K562 (cell line): ENCODE measurements at regions not wholly inside any gene's neighbourhood (a gene's known extent, or its start where the extent isn't known, plus 50 kb on each side); places are given as distances from the start of the nearest gene placed in this dataset.

Source experiments
- ATAC-seq: fragments of 200-7000 bp; cut with Tn5 transposase; 3 replicates; pipeline ENCODE4 v1.9.1; 2020; ENCODE audit warnings: moderate library complexity
- BruUV-seq: library from RNA; stranded (reverse); fragments of 400-500 nt; replicated peaks from 2 replicates; lab custom pipeline; 2021; lab: Mats Ljungman, UMichigan
- CTCF ChIA-PET: fragments of 300-600 bp; formaldehyde crosslinking; extraction: SDS; loops from one replicate; lab custom pipeline; 2021; ENCODE audit warnings: low intra/inter-chr PET ratio; lab: Yijun Ruan, JAX
- POLR2A ChIA-PET: fragments of 300-600, 350-650 bp; sonication (Branson Sonifier 250); formaldehyde crosslinking; extraction: SDS; loops from one replicate; lab custom pipeline; 2021; ENCODE audit warnings: antibody characterized with exemption, inconsistent platforms; lab: Yijun Ruan, JAX
- DNase-seq, 4 experiments: peaks; one replicate each; pipeline versions ENCODE4 v3.0.0 to v3.0.0-alpha.2; 2011 to 2018; ENCODE audit warnings: low spot score in 3 of 4, mixed read lengths in 3 of 4; ENCODE audit errors: extremely low read depth in 1 of 4
- FAIRE-seq: peaks from 2 replicates; lab custom pipeline; 2011; peaks lifted over from hg19 to GRCh38; lab: Jason Lieb, UNC
- H2AFZ ChIP-seq: 2 replicates; pipeline ENCODE4 v1.6.0; 2011; ENCODE audit warnings: low read depth, low read length, control low read depth, inconsistent platforms
- H3K27ac ChIP-seq: fragments of 200-600 bp; 3 replicates; pipeline ENCODE4 v1.8.0; 2011; ENCODE audit warnings: low read depth, mild to moderate bottlenecking, control low read depth, inconsistent platforms, low read length, moderate library complexity, mixed read lengths; ENCODE audit errors: extremely low read depth
- H3K27me3 ChIP-seq, 2 experiments: fragments of 300-600 bp in 1 of 2; 2 replicates in 1 of 2; 3 replicates in 1 of 2; pipeline versions ENCODE4 v1.6.0 to v1.8.0; 2011; ENCODE audit warnings: inconsistent platforms in 2 of 2, low read length in 2 of 2, mild to moderate bottlenecking in 1 of 2, mixed read lengths in 1 of 2, moderate library complexity in 1 of 2; ENCODE audit not compliant: control insufficient read depth in 2 of 2, insufficient read depth in 2 of 2
- H3K36me3 ChIP-seq: fragments of 300-600 bp; 3 replicates; pipeline ENCODE4 v1.8.0; 2011; ENCODE audit warnings: mild to moderate bottlenecking, low read length, inconsistent platforms; ENCODE audit not compliant: control insufficient read depth, insufficient read depth
- H3K4me1 ChIP-seq, 2 experiments: fragments of 200-600 bp in 1 of 2; replicated peaks in 1 of 2; 2 replicates in 1 of 2; 3 replicates in 1 of 2; pipeline versions ENCODE4 v1.5.1 to v1.8.0; 2011; ENCODE audit warnings: inconsistent platforms in 2 of 2, low read length in 2 of 2, mild to moderate bottlenecking in 1 of 2, mixed read lengths in 1 of 2, moderate library complexity in 1 of 2; ENCODE audit not compliant: control insufficient read depth in 2 of 2, insufficient read depth in 2 of 2
- H3K4me2 ChIP-seq: 2 replicates; pipeline ENCODE4 v1.6.1; 2011; ENCODE audit warnings: low read length, control low read depth, inconsistent platforms, mixed read lengths; ENCODE audit not compliant: insufficient read depth
- H3K4me3 ChIP-seq: fragments of 200-600 bp; sonication (generic), shearing (Covaris generic); 2 replicates; pipeline ENCODE4 v1.5.1; 2016; ENCODE audit warnings: control low read depth, inconsistent platforms
- H3K79me2 ChIP-seq: fragments of 200-600 bp; 3 replicates; pipeline ENCODE4 v1.8.0; 2011; ENCODE audit warnings: low read length, inconsistent platforms; ENCODE audit not compliant: control insufficient read depth, insufficient read depth
- H3K9ac ChIP-seq, 2 experiments: 2 replicates each; pipeline versions ENCODE4 v1.6.0 to v1.6.1; 2011; ENCODE audit warnings: low read depth in 2 of 2, low read length in 2 of 2, control low read depth in 1 of 2, inconsistent platforms in 1 of 2, mild to moderate bottlenecking in 1 of 2, mixed read lengths in 1 of 2; ENCODE audit not compliant: insufficient read depth in 1 of 2
- H3K9me1 ChIP-seq: one replicate; pipeline ENCODE4 v1.6.0; 2011; ENCODE audit warnings: inconsistent platforms, mild to moderate bottlenecking, low read length, moderate library complexity; ENCODE audit not compliant: control insufficient read depth, insufficient read depth
- H3K9me3 ChIP-seq: replicated peaks from 2 replicates; pipeline ENCODE4 v1.5.1; 2011; ENCODE audit warnings: low read depth, low read length, inconsistent platforms; ENCODE audit not compliant: control insufficient read depth, insufficient read depth
- H4K20me1 ChIP-seq: replicated peaks from 2 replicates; pipeline ENCODE4 v1.6.1; 2011; ENCODE audit warnings: low read length, inconsistent platforms, mixed read lengths; ENCODE audit not compliant: control insufficient read depth, insufficient read depth
- BRF1 ChIP-seq: IDR thresholded peaks from 3 replicates; pipeline ENCODE4 v1.6.1; 2011; ENCODE audit warnings: borderline replicate concordance, mild to moderate bottlenecking; ENCODE audit not compliant: insufficient read length; ENCODE audit errors: extremely low read depth
- CC2D1A ChIP-seq: fragments of 450-650 bp; IDR thresholded peaks from 2 replicates; pipeline ENCODE4 v1.6.1; 2017; ENCODE audit warnings: mild to moderate bottlenecking
- DMBX1 ChIP-seq: fragments of 250-450 bp; sonication (Bioruptor Pico); IDR thresholded peaks from 2 replicates; pipeline ENCODE4 v1.8.0; 2022; ENCODE audit warnings: inconsistent platforms, mild to moderate bottlenecking, moderate library complexity, borderline replicate concordance
- ELF1 ChIP-seq: fragments of 200-800 bp; sonication (Bioruptor generic); IDR thresholded peaks from 2 replicates; pipeline ENCODE4 v1.6.1; 2016; ENCODE audit warnings: missing genetic modification characterization, missing compliant biosample characterization
- GTF2F1 ChIP-seq: IDR thresholded peaks from 2 replicates; pipeline ENCODE4 v1.6.1; 2011; ENCODE audit warnings: low read depth, low read length, improper control_type of control experiment
- HIVEP1 ChIP-seq: fragments of 250-450 bp; sonication (Bioruptor Pico); IDR thresholded peaks from 2 replicates; pipeline ENCODE4 v1.4.0; 2020; ENCODE audit warnings: mild to moderate bottlenecking
- PHB ChIP-seq: fragments of 250-450 bp; sonication (Bioruptor Pico); IDR thresholded peaks from 2 replicates; pipeline ENCODE4 v1.5.0; 2021
- RBBP5 ChIP-seq: fragments of 200-600 bp; sonication (generic); IDR thresholded peaks from 2 replicates; pipeline ENCODE4 v1.6.1; 2012; ENCODE audit warnings: borderline replicate concordance, mild to moderate bottlenecking, low read length, control low read depth, inconsistent platforms; ENCODE audit not compliant: insufficient read depth, poor library complexity, severe bottlenecking
- ZNF785 ChIP-seq: fragments of 250-450 bp; sonication (Bioruptor Pico); IDR thresholded peaks from 2 replicates; pipeline ENCODE4 v1.4.0; 2020; ENCODE audit warnings: mild to moderate bottlenecking
- WGBS: fragments of 100-300 bp; shearing (Covaris generic); methylation state at CpG from one replicate; pipeline ENCODE4 v1.1.6; 2016; ENCODE audit warnings: low coverage, mixed read lengths; ENCODE audit not compliant: insufficient coverage; ENCODE audit errors: missing lambda C conversion rate; 5-methylcytosine and 5-hydroxymethylcytosine counted together
- in situ Hi-C: fragments of 300-500 bp; cut with MboI; formaldehyde crosslinking; loops from 4 replicates; pipeline ENCODE4 v1.15.0; 2018; ENCODE audit warnings: inconsistent platforms, mixed read lengths
- intact Hi-C: fragments of 100-400 bp; cut with micrococcal nuclease; formaldehyde crosslinking; loops from 2 replicates; pipeline ENCODE4 v1.14.2; 2022
- TF ChIP-seq, protein P1 (sequence below): fragments of 250-450 bp; sonication (Bioruptor Pico); IDR thresholded peaks from 2 replicates; pipeline ENCODE4 v1.8.0; 2021; ENCODE audit warnings: moderate library complexity, mild to moderate bottlenecking, inconsistent platforms
- TF ChIP-seq, protein P2 (sequence below): fragments of 250-450 bp; sonication (Bioruptor Pico); IDR thresholded peaks from 2 replicates; pipeline ENCODE4 v1.8.0; 2022; ENCODE audit warnings: inconsistent platforms, mild to moderate bottlenecking, moderate library complexity, borderline replicate concordance
- TF ChIP-seq, protein P3 (sequence below): fragments of 250-450 bp; sonication (Bioruptor Pico); IDR thresholded peaks from 2 replicates; pipeline ENCODE4 v1.9.0; 2021; ENCODE audit warnings: mild to moderate bottlenecking

DNA sequence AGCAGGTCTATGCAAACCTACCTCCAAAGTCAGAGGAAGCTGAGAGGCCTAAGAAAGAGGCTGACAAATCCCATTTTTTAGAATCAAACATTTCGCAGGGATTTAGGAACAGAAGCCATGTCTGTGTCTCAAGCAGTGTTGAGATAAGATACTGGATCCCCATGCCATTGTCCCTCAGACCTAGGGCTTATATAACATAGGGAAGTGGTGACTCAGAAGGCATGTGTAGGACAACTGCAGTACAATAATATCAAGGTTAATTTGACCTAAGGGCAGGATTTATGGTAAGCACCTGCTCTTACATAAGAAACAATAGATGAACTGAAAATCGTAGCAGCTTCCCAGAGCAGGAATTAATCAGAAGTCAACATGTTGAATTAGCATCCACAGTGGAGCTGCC, 459.4 kb downstream of the ANXA1 start:
- intact Hi-C loops: no loop called here

More for the DNA sequence above, 459.4 kb downstream of the ANXA1 start:
- BruUV-seq: no TSS peak
- H3K9ac ChIP-seq: no peak overlapping the region
- ChIA-PET CTCF (no interaction called here), POLR2A (no interaction called here)
- no peaks in the 10 kb centered on the region for H3K27me3 ChIP-seq
- in situ Hi-C loops: no loop called here
- no peak for DNase-seq
- ATAC-seq: no peak
- H3K79me2 ChIP-seq: no peaks in the 10 kb centered on the region
- no peak for FAIRE-seq
- no peaks in the 10 kb centered on the region for H3K9me3 ChIP-seq
- H3K9me1 ChIP-seq: no peaks in the 10 kb centered on the region
- H3K36me3 ChIP-seq: no peaks in the 10 kb centered on the region
- no peak overlapping the region for H3K4me2 ChIP-seq
- H2AFZ ChIP-seq: no peak overlapping the region
- H3K4me3 ChIP-seq: no peak overlapping the region
- H3K4me1 ChIP-seq: no peaks in the 10 kb centered on the region
- no peak overlapping the region for H3K27ac ChIP-seq
- TF ChIP-seq PHB (CRISPR knock-in tag) (no peak), CC2D1A (no peak), HIVEP1 (CRISPR knock-in tag) (no peak), ZNF785 (CRISPR knock-in tag) (no peak), DMBX1 (CRISPR knock-in tag) (no peak), GTF2F1 (no peak), BRF1 (no peak), RBBP5 (no peak), ELF1 (no peak)
- TF ChIP-seq, protein P1, sequence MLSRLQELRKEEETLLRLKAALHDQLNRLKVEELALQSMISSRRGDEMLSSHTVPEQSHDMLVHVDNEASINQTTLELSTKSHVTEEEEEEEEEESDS (CRISPR knock-in tag): no peak
- TF ChIP-seq, protein P2, sequence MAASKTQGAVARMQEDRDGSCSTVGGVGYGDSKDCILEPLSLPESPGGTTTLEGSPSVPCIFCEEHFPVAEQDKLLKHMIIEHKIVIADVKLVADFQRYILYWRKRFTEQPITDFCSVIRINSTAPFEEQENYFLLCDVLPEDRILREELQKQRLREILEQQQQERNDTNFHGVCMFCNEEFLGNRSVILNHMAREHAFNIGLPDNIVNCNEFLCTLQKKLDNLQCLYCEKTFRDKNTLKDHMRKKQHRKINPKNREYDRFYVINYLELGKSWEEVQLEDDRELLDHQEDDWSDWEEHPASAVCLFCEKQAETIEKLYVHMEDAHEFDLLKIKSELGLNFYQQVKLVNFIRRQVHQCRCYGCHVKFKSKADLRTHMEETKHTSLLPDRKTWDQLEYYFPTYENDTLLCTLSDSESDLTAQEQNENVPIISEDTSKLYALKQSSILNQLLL (CRISPR knock-in tag): no peak
- TF ChIP-seq, protein P3, sequence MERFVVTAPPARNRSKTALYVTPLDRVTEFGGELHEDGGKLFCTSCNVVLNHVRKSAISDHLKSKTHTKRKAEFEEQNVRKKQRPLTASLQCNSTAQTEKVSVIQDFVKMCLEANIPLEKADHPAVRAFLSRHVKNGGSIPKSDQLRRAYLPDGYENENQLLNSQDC (CRISPR knock-in tag): no peak
- TF ChIP-seq, all 486 proteins: peak for 0
- WGBS: 0% methylated on average over 2 of the region's 2 CpGs
- no peaks in the 10 kb centered on the region for H4K20me1 ChIP-seq
